ENCODE measurements at regions not wholly inside any gene's neighbourhood (a gene's known extent, or its start where the extent isn't known, plus 50 kb on each side); places are given as distances from the start of the nearest gene placed in this dataset.

DNA sequence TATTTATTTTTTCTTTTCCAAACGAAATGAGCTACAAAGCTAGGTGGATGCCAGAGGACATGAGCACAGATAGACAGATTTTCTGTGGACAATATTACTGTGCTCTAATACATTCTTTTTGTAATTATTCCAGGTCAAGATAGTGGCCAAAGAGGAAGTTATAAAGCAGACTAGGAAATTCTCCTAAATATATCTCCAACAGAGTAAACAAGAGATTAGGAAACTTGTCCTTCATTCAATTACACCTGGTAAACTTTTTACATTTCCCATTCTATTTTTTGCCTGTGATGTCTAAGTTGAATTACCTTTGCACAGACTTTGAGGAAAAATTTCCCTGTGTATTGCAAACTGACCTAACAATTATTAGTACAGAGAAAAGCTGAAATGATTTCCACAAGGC is 905.5 kb upstream of the PCDH20 start:
- no peak for TF ChIP-seq GATA3 (IDR thresholded peaks at IDR 0.05; ENCODE audit: low read depth, low read length)
- no peak for TF ChIP-seq GATA2 (IDR thresholded peaks at IDR 0.05; ENCODE audit: low read depth, low read length)

DNA sequence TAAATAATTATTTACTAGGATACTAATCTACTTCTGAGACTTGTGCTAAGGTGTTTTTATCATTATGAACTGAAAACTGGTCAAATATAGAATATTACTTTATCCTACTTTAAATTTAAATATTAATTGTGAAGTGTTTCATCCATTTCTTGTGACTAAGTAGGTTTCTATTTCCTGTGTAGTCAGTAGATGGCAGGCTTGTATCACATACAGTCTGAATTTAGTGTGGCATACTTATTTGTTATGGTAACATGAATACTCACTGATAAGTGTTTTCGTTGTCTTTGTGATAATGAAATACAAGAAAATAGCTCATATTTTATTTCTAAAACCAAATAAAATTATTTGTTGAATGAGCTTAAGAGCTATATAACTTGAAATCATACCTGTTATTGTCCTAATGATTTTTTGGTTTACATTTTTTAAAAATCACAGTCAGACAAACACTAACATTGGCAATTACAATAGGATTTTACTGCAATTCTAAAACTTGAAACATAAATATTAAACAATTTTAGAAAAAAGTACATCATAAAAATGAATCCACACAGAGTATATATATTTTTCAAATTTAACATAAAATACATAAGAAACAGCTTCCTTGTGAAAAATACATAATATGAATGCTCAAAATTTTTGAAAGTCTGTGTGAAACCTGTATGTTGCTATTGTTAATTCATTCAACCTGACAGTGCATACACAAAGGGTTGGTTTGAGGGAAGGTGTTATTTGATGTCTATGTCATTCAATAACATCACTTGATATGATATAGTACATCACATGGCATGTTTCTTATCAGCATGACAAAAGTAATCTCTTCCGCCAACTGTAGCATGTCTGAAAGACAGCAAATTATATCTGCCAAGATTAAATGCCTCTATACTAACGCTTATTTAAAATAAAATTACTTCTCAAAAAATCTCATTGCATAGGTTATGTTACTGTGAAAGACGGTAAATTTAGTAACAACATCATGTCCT is 904.8 kb upstream of the PCDH20 start:
- no peak for TF ChIP-seq GATA3 (IDR thresholded peaks at IDR 0.05; ENCODE audit: low read depth, low read length)
- no peak for TF ChIP-seq GATA2 (IDR thresholded peaks at IDR 0.05; ENCODE audit: low read depth, low read length)

- TF ChIP-seq GATA3 (IDR thresholded peaks at IDR 0.05; ENCODE audit: low read depth, low read length) (no peak), GATA2 (IDR thresholded peaks at IDR 0.05; ENCODE audit: low read depth, low read length) (no peak)
Observed at GRCh38 chr13:62309904-62310303, 894.3 kb upstream of the PCDH20 start.

DNA sequence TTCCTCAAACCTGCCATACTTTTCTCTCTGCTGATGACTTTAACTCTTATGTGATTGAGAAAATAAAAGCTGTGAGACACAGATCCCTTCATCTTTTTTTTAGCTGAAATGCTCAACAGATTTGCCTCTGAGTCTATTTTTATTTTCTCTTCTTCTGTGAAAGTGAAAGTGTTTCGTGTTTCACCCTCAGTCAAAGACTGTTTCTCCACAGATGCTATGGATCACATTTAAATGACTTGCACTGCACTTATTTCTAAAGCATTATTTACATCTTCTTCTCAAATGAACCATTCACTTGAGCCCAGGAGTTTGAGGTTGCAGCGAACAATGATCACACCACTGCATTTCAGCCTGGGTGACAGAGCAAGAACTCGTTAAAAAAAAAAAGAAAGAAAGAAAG is 890.1 kb upstream of the PCDH20 start:
- no peak for TF ChIP-seq GATA3 (IDR thresholded peaks at IDR 0.05; ENCODE audit: low read depth, low read length)
- no peak for TF ChIP-seq GATA2 (IDR thresholded peaks at IDR 0.05; ENCODE audit: low read depth, low read length)

GRCh38 chr13:62302341-62302740 is 886.7 kb upstream of the PCDH20 start:
- no peak for TF ChIP-seq GATA2 (IDR thresholded peaks at IDR 0.05; ENCODE audit: low read depth, low read length)
- TF ChIP-seq GATA3 (IDR thresholded peaks at IDR 0.05; ENCODE audit: low read depth, low read length) = no peak

DNA sequence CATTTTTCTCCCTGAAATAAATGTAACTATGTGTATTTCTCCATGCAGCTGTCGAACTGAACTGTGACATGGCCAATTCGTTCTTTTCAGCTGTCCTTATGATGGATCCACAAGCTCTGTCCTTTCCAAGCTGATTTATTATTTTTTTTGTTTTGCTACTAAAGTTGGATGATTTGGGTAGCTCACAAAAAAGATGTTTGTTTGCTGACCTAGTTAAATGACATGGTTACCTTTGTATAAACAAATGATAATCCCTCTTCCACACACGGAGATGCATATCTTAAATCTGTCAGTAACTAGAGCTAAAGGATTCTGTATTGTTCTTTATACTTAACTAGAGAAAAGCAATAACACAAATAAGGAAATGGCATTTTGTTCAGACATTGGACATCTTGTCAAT is 884.3 kb upstream of the PCDH20 start:
- TF ChIP-seq GATA3 (IDR thresholded peaks at IDR 0.05; ENCODE audit: low read depth, low read length) = no peak
- no peak for TF ChIP-seq GATA2 (IDR thresholded peaks at IDR 0.05; ENCODE audit: low read depth, low read length)

GRCh38 chr13:62296812-62297211 is 881.2 kb upstream of the PCDH20 start:
- no peak for TF ChIP-seq GATA3 (IDR thresholded peaks at IDR 0.05; ENCODE audit: low read depth, low read length)
- TF ChIP-seq GATA2 (IDR thresholded peaks at IDR 0.05; ENCODE audit: low read depth, low read length) = no peak

DNA sequence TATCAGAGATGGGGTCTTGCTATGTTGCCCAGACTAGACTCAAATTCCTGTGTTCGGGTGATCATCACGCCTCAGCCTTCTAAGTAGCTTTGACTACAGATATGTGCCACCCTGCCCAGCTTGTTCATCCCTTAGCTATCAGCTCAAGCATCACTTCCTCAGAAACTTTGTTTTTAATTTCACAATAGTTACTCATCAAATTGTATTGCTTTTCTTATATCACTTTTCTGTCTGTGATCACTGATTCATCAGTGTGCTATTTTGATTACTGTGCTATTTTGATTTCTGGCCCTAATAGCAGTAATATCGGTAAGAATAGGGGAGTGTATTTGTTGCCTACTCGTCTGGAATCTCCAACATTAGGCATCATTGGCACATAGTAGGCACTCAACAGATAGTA is 878.6 kb upstream of the PCDH20 start:
- TF ChIP-seq GATA2 (IDR thresholded peaks at IDR 0.05; ENCODE audit: low read depth, low read length) (no peak), GATA3 (IDR thresholded peaks at IDR 0.05; ENCODE audit: low read depth, low read length) (no peak)

GRCh38 chr13:62292714-62293480 is 877.2 kb upstream of the PCDH20 start:
- TF ChIP-seq GATA3 (IDR thresholded peaks at IDR 0.05; ENCODE audit: low read depth, low read length) = no peak
- TF ChIP-seq GATA2 (IDR thresholded peaks at IDR 0.05; ENCODE audit: low read depth, low read length) = no peak

- no peak for TF ChIP-seq GATA2 (IDR thresholded peaks at IDR 0.05; ENCODE audit: low read depth, low read length)
- no peak for TF ChIP-seq GATA3 (IDR thresholded peaks at IDR 0.05; ENCODE audit: low read depth, low read length)
Observed at GRCh38 chr13:62290542-62290941, 874.9 kb upstream of the PCDH20 start.

DNA sequence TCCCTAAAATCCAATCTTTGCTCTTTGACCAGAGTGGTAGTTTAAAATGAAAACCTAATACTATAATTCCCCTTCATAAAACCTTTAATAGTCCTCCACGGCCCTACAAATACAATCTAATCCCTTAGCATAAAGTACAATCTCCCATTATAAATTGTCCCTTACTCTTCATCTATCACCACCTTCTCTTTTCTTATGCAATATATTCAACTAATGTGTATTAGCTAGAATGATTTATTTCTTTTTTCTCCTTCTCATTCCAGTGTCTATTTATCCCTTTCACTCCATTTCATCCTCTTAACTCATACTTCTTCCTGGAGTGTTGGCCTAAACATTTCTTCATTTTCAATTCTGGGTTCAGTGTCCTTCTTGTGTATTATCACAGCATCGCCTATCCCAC is 872.1 kb upstream of the PCDH20 start:
- no peak for TF ChIP-seq GATA3 (IDR thresholded peaks at IDR 0.05; ENCODE audit: low read depth, low read length)
- no peak for TF ChIP-seq GATA2 (IDR thresholded peaks at IDR 0.05; ENCODE audit: low read depth, low read length)

GRCh38 chr13:62280590-62280989 is 864.9 kb upstream of the PCDH20 start:
- no peak for TF ChIP-seq GATA3 (IDR thresholded peaks at IDR 0.05; ENCODE audit: low read depth, low read length)
- no peak for TF ChIP-seq GATA2 (IDR thresholded peaks at IDR 0.05; ENCODE audit: low read depth, low read length)

DNA sequence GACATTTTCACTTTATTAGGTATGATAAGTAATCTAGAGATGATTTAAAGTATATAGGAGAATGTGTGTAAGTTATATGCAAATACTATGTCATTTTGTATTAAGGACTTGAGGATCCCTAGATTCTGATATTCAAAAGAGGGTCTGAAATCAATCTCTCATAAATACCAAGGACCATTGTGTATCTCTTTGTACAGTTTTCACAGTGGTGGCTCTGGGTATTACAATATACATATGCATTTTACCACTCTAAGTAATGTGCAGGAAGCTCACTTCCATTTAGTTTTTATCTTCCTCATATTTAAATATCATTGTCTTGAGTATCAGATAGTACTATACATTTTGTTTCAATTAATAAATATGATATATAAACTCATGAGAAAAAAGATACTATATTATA is 862.6 kb upstream of the PCDH20 start:
- TF ChIP-seq GATA3 (IDR thresholded peaks at IDR 0.05; ENCODE audit: low read depth, low read length) = no peak
- TF ChIP-seq GATA2 (IDR thresholded peaks at IDR 0.05; ENCODE audit: low read depth, low read length) = no peak

- TF ChIP-seq GATA3 (IDR thresholded peaks at IDR 0.05; ENCODE audit: low read depth, low read length) (no peak), GATA2 (IDR thresholded peaks at IDR 0.05; ENCODE audit: low read depth, low read length) (no peak)
Observed at GRCh38 chr13:62251734-62252133, 836.1 kb upstream of the PCDH20 start.
